Activated naive CD4-positive, alpha-beta T cell treated with anti-CD3 and anti-CD28 coated beads, Interleukin-2, amount 50 U/mL, for 24 hours (primary cell): ENCODE measurements at regions not wholly inside any gene's neighbourhood (a gene's known extent, or its start where the extent isn't known, plus 50 kb on each side); places are given as distances from the start of the nearest gene placed in this dataset.

ENCODE experiments used
- H3K27ac Mint-ChIP-seq: one replicate; pipeline ENCODE4 v1.8.0; 2021; ENCODE audit warnings: mild to moderate bottlenecking, mixed read lengths
- H3K27me3 Mint-ChIP-seq: one replicate; pipeline ENCODE4 v1.8.0; 2021; ENCODE audit warnings: mixed read lengths
- H3K36me3 Mint-ChIP-seq: one replicate; pipeline ENCODE4 v1.8.0; 2021; ENCODE audit warnings: mixed read lengths
- H3K4me1 Mint-ChIP-seq: one replicate; pipeline ENCODE4 v1.8.0; 2021; ENCODE audit warnings: mixed read lengths
- H3K4me3 Mint-ChIP-seq: one replicate; pipeline ENCODE4 v1.8.0; 2021; ENCODE audit warnings: mild to moderate bottlenecking, mixed read lengths
- H3K9me3 Mint-ChIP-seq: one replicate; pipeline ENCODE4 v1.8.0; 2021; ENCODE audit warnings: mixed read lengths

- Mint-ChIP-seq H3K4me1 (no peaks in the 10 kb centered on the region), H3K36me3 (no peaks in the 10 kb centered on the region), H3K27ac (no peak overlapping the region), H3K9me3 (no peaks in the 10 kb centered on the region), H3K27me3 (no peaks in the 10 kb centered on the region), H3K4me3 (no peak overlapping the region)
These were observed 129.1 kb upstream of the SLC30A5 start for GRCh38 chr5:68964679-68965078.

GRCh38 chr5:68965926-68966325 is 127.9 kb upstream of the SLC30A5 start:
- H3K36me3 Mint-ChIP-seq: no peaks in the 10 kb centered on the region
- peaks cover 5% of the 10 kb centered on the region for H3K27me3 Mint-ChIP-seq
- no peaks in the 10 kb centered on the region for H3K4me1 Mint-ChIP-seq
- H3K4me3 Mint-ChIP-seq: no peak overlapping the region
- H3K27ac Mint-ChIP-seq: no peak overlapping the region
- no peaks in the 10 kb centered on the region for H3K9me3 Mint-ChIP-seq

- Mint-ChIP-seq H3K9me3 (no peaks in the 10 kb centered on the region), H3K27me3 (peaks cover 7% of the 10 kb centered on the region), H3K4me3 (no peak overlapping the region), H3K4me1 (no peaks in the 10 kb centered on the region), H3K27ac (no peak overlapping the region), H3K36me3 (no peaks in the 10 kb centered on the region)
These were observed 127.2 kb upstream of the SLC30A5 start for GRCh38 chr5:68966596-68966995.

- Mint-ChIP-seq H3K27ac (no peak overlapping the region), H3K4me1 (no peaks in the 10 kb centered on the region), H3K36me3 (peaks cover 3% of the 10 kb centered on the region), H3K27me3 (peaks cover 8% of the 10 kb centered on the region), H3K4me3 (no peak overlapping the region), H3K9me3 (no peaks in the 10 kb centered on the region)
These were observed 125.4 kb upstream of the SLC30A5 start for GRCh38 chr5:68968429-68968828.

GRCh38 chr5:68970617-68971016 is 123.2 kb upstream of the SLC30A5 start:
- Mint-ChIP-seq H3K27me3 (peaks cover 9% of the 10 kb centered on the region), H3K9me3 (peaks cover 3% of the 10 kb centered on the region), H3K4me3 (no peak overlapping the region), H3K4me1 (no peaks in the 10 kb centered on the region), H3K36me3 (peaks cover 3% of the 10 kb centered on the region), H3K27ac (no peak overlapping the region)

GRCh38 chr5:68973696-68974095 is 120.1 kb upstream of the SLC30A5 start:
- H3K9me3 Mint-ChIP-seq: peaks cover 14% of the 10 kb centered on the region
- peaks cover 10% of the 10 kb centered on the region for H3K27me3 Mint-ChIP-seq
- H3K36me3 Mint-ChIP-seq: peaks cover 6% of the 10 kb centered on the region
- H3K4me3 Mint-ChIP-seq: no peak overlapping the region
- H3K4me1 Mint-ChIP-seq: no peaks in the 10 kb centered on the region
- no peak overlapping the region for H3K27ac Mint-ChIP-seq

GRCh38 chr5:68983043-68983442 is 110.8 kb upstream of the SLC30A5 start:
- Mint-ChIP-seq H3K27me3 (peaks cover 6% of the 10 kb centered on the region), H3K4me3 (no peak overlapping the region), H3K27ac (no peak overlapping the region), H3K9me3 (peaks cover 6% of the 10 kb centered on the region), H3K4me1 (no peaks in the 10 kb centered on the region), H3K36me3 (peaks cover 4% of the 10 kb centered on the region)

GRCh38 chr5:68983959-68984358 is 109.9 kb upstream of the SLC30A5 start:
- H3K4me3 Mint-ChIP-seq: no peak overlapping the region
- no peak overlapping the region for H3K27ac Mint-ChIP-seq
- H3K27me3 Mint-ChIP-seq: peaks cover 5% of the 10 kb centered on the region
- H3K4me1 Mint-ChIP-seq: no peaks in the 10 kb centered on the region
- peaks cover under 1% of the 10 kb centered on the region for H3K36me3 Mint-ChIP-seq
- peaks cover 6% of the 10 kb centered on the region for H3K9me3 Mint-ChIP-seq

- Mint-ChIP-seq H3K4me1 (no peaks in the 10 kb centered on the region), H3K36me3 (no peaks in the 10 kb centered on the region), H3K4me3 (no peak overlapping the region), H3K9me3 (no peaks in the 10 kb centered on the region), H3K27ac (no peak overlapping the region), H3K27me3 (no peaks in the 10 kb centered on the region)
These were observed 102.3 kb upstream of the SLC30A5 start for GRCh38 chr5:68991279-68992084.

GRCh38 chr5:68994645-68995044 is 99.2 kb upstream of the SLC30A5 start:
- Mint-ChIP-seq H3K9me3 (no peaks in the 10 kb centered on the region), H3K4me3 (no peak overlapping the region), H3K27ac (no peak overlapping the region), H3K4me1 (no peaks in the 10 kb centered on the region), H3K27me3 (no peaks in the 10 kb centered on the region), H3K36me3 (no peaks in the 10 kb centered on the region)

GRCh38 chr5:68995845-68996545 is 97.8 kb upstream of the SLC30A5 start:
- Mint-ChIP-seq H3K9me3 (no peaks in the 10 kb centered on the region), H3K36me3 (no peaks in the 10 kb centered on the region), H3K4me3 (no peak overlapping the region), H3K4me1 (no peaks in the 10 kb centered on the region), H3K27me3 (no peaks in the 10 kb centered on the region), H3K27ac (no peak overlapping the region)

GRCh38 chr5:68999181-68999580 is 94.6 kb upstream of the SLC30A5 start:
- no peak overlapping the region for H3K27ac Mint-ChIP-seq
- H3K27me3 Mint-ChIP-seq: peaks cover 3% of the 10 kb centered on the region
- H3K4me3 Mint-ChIP-seq: no peak overlapping the region
- H3K36me3 Mint-ChIP-seq: no peaks in the 10 kb centered on the region
- H3K4me1 Mint-ChIP-seq: no peaks in the 10 kb centered on the region
- no peaks in the 10 kb centered on the region for H3K9me3 Mint-ChIP-seq

GRCh38 chr5:69000216-69000919 is 93.4 kb upstream of the SLC30A5 start:
- Mint-ChIP-seq H3K4me3 (no peak overlapping the region), H3K27ac (no peak overlapping the region), H3K9me3 (no peaks in the 10 kb centered on the region), H3K36me3 (no peaks in the 10 kb centered on the region), H3K4me1 (no peaks in the 10 kb centered on the region), H3K27me3 (peaks cover 6% of the 10 kb centered on the region)

- H3K27me3 Mint-ChIP-seq: peaks cover 6% of the 10 kb centered on the region
- no peaks in the 10 kb centered on the region for H3K9me3 Mint-ChIP-seq
These were observed 92.9 kb upstream of the SLC30A5 start for GRCh38 chr5:69000949-69001348.

GRCh38 chr5:69001627-69002026 is 92.2 kb upstream of the SLC30A5 start:
- H3K36me3 Mint-ChIP-seq: no peaks in the 10 kb centered on the region
- no peaks in the 10 kb centered on the region for H3K4me1 Mint-ChIP-seq
- no peak overlapping the region for H3K4me3 Mint-ChIP-seq
- H3K27me3 Mint-ChIP-seq: peaks cover 12% of the 10 kb centered on the region
- H3K9me3 Mint-ChIP-seq: no peaks in the 10 kb centered on the region
- no peak overlapping the region for H3K27ac Mint-ChIP-seq

More at GRCh38 chr5:69000949-69001348, 92.9 kb upstream of the SLC30A5 start:
- no peak overlapping the region for H3K4me3 Mint-ChIP-seq
- H3K27ac Mint-ChIP-seq: no peak overlapping the region
- H3K4me1 Mint-ChIP-seq: no peaks in the 10 kb centered on the region
- H3K36me3 Mint-ChIP-seq: no peaks in the 10 kb centered on the region

- H3K4me1 Mint-ChIP-seq: no peaks in the 10 kb centered on the region
- H3K4me3 Mint-ChIP-seq: no peak overlapping the region
- H3K36me3 Mint-ChIP-seq: no peaks in the 10 kb centered on the region
- H3K27ac Mint-ChIP-seq: no peak overlapping the region
- no peaks in the 10 kb centered on the region for H3K9me3 Mint-ChIP-seq
- peaks cover 22% of the 10 kb centered on the region for H3K27me3 Mint-ChIP-seq
These were observed 89.7 kb upstream of the SLC30A5 start for GRCh38 chr5:69004127-69004526.
